ENCODE measurements at regions not wholly inside any gene's neighbourhood (a gene's known extent, or its start where the extent isn't known, plus 50 kb on each side); places are given as distances from the start of the nearest gene placed in this dataset.

DNA sequence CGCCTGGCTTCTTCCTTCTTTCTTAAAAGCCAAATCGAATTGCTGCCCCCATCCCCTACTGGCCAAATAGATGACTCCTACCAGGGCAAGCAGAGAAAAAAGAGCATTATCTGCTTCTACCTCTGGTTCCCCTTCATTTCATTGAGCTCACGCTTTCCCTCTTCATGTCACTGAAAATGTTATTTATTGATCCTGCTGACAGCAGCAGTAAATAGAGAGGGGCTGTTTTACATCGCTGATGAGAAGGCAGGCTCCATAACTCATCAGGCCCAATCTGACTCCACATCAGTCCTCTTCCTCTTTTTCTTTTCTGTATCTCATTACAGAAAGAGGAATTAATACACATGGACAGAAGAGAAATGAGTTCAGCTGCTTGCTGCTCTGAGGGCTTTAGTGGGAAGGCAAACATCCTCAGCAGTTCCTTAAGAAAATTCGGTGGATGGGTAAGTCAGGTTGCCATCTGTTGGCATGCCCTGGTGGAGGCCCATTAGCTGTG, 904.1 kb downstream of the KCNMA1 start:
- no peak for DNase-seq

- DNase-seq: no peak
Measured at GRCh38 chr10:76732306-76732705, 905.3 kb downstream of the KCNMA1 start.

- DNase-seq: no peak
Measured at GRCh38 chr10:76729841-76730487, 907.6 kb downstream of the KCNMA1 start.

- DNase-seq: no peak
Measured at GRCh38 chr10:76729346-76729745, 908.3 kb downstream of the KCNMA1 start.

DNA sequence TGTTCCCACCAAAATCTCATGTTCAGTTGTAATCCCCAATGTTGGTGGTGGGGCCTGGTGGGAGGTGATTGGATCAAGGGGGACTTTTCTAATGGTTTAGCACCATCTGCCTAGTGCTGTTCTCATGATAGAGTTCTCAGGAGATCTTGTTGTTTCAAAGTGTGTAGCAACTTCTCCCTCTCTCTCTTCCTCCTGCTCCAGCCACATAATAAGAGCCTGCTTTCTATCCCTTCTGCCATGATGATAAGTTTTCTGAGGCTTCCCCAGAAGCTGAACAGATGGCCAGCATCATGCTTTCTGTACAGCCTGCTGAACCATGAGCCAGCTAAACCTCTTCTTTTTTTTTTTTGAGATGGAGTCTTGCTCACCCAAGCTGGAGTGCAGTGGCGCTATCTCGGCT, 910.6 kb downstream of the KCNMA1 start:
- DNase-seq: peak; percentile 67

- DNase-seq: no peak
Measured at GRCh38 chr10:76723844-76724243, 913.8 kb downstream of the KCNMA1 start.

DNA sequence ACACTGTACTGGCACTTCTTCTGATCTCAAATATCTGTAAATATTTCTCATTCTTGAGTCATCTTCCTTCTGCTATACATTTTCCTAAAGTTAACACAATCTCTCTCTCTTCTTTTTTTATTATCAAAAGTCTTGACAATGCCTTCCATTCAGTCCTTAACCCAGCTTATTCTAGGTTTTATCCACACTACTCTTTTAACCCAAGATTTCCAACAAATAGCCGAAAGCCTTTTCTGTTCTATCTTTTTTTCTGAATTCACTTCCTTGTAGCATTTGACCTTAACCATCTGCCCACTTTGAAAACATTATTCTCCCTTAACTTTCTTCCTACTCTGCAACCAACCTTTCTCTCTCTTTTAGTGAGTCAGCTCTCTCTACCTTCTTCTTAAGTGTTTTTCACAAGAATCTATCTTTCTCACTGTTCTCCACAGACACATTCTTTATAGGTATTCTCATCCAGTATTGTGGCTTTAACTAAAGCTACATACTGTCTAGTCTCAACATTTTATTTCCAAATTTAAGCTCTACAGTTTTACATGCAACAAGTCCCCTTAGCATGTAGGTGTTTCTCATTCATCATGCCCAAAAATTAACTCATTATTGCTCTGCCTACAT, 915.6 kb downstream of the KCNMA1 start:
- no peak for DNase-seq

DNA sequence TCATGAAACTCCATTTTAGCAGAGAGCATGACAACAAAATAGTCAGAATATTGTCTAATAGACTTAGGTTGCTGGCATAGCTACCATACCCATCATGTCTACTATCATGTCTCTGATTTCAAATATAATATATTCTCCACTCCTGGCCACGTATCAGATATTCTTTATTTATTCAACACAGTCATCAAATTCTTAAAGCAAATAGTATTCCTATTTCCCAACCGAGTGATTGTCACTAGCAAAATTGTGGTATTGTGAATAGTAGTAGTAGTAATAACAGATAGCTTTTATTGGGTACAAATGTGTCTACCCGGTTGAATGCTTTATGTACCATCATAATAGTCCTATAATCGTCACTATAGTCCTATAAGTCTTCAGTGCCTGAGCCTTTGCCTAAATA, 918.6 kb downstream of the KCNMA1 start:
- no peak for DNase-seq

DNA sequence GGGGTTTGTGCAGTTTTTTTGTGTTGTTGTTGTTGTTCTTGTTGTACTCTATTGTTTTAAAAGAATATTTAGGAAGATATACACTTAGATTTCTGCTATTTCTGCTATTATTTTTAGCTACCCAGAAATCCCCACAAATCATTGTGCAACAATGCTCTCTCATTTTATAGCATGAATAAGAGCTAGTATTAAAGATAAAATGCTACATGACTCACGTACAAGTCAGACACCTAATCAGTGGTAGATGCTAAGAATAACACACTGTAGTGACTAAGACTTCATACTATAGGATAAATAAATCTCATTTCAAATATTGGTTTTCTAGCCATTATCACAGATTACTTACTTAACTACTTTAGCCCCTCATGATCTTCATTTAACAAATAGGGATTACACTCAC, 920.5 kb downstream of the KCNMA1 start:
- no peak for DNase-seq

DNA sequence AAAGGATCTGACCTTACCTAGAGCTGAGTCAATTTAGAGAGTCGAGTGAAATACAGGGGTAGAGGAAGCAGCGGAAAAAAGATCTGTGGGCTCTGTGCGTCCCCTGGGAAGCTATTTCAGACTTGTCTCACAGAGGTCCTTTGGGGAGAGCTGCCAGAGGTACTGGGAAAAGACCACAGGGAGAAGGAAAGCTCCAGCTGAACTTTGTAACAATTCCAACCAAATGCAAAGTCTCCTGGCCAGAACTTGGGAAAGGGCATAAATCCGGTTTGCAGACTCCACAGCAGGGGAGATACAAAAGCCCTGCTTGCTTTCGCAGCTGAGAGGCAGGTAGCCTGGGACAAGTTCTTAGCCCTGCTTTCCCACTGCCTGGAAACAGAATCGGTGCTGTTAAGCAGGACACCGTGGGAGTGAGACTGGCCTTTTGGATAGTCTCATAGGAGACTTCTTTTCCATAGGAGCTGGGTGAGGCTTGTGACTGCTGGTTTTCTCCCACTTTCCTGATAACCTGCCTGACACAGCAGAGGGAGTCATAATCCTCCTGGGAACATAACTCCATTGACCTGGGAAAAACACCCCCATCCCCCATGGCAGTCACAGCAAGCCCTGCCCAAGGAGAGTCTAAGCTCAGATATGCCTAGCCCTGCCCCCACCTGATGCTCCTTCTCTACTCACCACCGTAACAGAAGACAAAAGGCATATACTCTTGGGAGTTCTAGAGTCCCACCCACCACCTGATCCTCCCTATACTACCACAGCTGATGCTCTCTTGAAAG, 926.2 kb downstream of the KCNMA1 start:
- peak; percentile 46 for DNase-seq

DNA sequence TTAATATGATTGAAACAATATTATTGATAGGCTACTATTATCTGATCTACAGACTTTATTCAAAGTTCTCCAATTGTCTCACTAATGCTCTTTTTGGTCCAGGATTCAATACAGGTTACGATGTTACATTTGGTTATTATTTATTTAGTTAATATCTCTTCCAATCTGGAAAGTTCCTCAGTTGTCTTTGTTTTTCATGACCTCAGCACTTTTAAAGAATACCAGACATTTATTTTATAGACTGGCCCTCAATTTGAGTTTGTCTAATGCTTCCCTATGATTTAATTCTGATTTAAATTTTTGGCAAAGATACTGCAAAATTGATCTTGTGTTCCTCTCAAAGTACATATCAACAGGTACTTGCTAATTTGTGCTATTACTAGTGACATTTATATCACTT, 937.4 kb downstream of the KCNMA1 start:
- no peak for DNase-seq

DNA sequence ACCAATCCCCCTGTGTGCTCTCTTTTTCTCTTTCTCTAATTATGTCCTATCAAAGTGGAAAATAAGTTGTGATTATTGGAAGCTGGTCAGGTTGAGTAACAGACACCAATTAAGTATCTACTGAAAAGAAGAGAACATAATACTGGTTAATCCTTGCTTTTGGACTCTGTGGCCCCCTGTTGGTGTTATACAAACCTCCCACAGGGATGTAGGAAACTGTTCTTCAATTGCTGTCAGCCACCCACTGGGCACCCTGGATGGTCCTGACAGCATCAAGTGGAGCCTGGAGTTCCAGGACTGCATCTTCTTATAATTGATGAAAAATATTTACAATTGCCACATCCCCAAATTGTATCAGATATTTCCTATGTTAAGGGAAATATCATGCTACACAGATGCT, 939.7 kb downstream of the KCNMA1 start:
- peak; percentile 22 for DNase-seq

DNA sequence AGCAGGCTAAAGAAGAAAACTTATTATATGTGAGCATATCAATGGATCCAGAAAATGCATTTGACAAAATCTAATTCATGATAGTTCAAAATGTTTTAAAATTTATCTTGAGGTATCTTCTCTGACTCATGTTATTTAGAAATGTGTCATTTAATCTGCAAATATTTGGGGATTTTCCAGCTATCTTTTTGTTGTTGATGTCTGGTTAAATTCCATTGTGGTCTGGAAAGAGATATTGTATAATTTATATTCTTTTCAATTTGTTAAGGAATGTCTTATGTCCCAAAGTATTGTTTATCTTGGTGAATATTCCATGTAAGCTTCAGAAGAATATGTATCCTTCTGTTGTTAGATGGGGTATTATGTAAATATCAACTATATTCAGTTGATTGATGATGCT, 942.5 kb downstream of the KCNMA1 start:
- no peak for DNase-seq

GRCh38 chr10:76686201-76686600, 951.4 kb downstream of the KCNMA1 start:
- DNase-seq: no peak

GRCh38 chr10:76684968-76685367, 952.6 kb downstream of the KCNMA1 start:
- no peak for DNase-seq

- peak; percentile 86 for DNase-seq
Measured at GRCh38 chr10:76681153-76681552, 956.5 kb downstream of the KCNMA1 start.

GRCh38 chr10:76679030-76679429, 958.6 kb downstream of the KCNMA1 start:
- DNase-seq: peak; percentile 15

DNA sequence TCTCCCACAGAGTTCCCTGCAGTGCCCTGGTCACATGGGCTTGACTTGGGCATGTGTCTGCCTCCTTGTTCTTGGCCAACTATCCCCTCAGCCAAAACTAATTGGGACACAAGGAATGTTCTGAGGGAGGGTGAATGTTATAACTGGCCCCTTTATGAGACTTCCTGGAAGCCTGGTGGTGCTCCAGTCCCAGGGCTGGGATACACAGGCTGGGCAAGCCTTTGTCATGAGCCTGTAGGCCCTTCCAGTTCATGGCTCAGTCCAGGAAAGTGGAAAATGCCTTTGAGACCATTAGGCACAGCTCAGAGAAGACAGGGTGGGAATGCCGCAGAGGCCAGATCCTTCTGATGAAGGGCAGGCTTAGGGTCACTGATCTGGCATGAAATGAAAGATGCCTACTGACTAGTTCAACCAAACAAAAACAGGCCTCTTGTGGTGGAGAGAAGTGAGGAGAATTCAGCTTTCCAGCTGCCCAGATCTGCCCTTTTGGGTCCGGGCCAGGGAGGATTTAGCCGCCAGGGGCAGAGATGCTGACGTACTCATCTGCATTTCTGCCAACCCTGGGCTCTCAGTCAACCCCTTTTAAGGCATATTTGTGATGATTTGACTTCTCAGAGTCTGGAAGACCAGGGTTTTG, 961.5 kb downstream of the KCNMA1 start:
- DNase-seq: no peak

GRCh38 chr10:76675561-76675950, 962.1 kb downstream of the KCNMA1 start:
- DNase-seq: no peak

DNA sequence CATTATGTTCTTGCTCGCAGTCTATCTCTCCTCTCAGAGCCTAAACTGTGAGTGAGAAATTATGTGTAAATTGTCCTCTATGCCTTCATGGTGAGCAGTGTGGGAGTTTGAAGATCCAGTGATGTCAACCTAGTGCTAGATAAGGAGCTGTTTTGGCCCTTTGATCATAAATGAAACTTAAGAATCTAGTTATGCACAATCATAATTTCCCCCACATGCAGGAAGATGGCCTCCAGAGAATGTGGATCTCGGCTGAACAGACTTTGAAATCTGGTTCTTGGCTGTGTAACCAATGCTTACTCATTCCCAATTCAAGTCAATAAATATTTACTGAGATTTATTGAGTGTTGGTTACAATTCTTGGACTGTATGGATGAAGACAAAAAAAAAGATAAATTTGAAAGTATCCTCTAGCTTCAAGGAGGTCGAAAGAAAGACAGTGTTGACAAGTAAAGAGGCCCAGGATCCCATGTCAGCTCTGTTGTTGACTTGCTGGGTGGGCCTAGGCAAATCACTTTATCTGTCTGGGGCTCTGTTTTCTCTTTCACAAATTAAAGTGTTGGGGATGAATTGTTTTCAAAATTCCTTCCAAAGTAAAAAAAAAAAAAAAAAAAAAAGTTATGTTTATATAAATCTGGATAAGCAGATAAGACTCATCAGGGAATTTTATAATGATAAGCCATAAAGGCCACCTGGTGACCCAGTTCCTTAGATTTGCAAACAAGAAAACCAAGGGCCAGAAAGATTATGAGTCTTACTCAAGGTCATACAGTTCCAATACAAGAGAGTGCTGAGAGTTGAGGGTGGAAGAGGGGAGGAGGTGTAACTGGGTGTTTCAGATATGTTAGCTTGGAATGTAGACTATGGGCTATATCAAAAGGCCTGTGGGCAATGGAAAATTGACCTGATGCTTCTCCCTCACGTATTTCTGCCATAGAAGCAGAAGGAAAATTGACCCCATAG, 969.9 kb downstream of the KCNMA1 start:
- no peak for DNase-seq

- no peak for DNase-seq
Measured at GRCh38 chr10:76666891-76667290, 970.7 kb downstream of the KCNMA1 start.

- DNase-seq: no peak
Measured at GRCh38 chr10:76665029-76665428, 972.6 kb downstream of the KCNMA1 start.
